ENCODE measurements at regions not wholly inside any gene's neighbourhood (a gene's known extent, or its start where the extent isn't known, plus 50 kb on each side); places are given as distances from the start of the nearest gene placed in this dataset.

DNA sequence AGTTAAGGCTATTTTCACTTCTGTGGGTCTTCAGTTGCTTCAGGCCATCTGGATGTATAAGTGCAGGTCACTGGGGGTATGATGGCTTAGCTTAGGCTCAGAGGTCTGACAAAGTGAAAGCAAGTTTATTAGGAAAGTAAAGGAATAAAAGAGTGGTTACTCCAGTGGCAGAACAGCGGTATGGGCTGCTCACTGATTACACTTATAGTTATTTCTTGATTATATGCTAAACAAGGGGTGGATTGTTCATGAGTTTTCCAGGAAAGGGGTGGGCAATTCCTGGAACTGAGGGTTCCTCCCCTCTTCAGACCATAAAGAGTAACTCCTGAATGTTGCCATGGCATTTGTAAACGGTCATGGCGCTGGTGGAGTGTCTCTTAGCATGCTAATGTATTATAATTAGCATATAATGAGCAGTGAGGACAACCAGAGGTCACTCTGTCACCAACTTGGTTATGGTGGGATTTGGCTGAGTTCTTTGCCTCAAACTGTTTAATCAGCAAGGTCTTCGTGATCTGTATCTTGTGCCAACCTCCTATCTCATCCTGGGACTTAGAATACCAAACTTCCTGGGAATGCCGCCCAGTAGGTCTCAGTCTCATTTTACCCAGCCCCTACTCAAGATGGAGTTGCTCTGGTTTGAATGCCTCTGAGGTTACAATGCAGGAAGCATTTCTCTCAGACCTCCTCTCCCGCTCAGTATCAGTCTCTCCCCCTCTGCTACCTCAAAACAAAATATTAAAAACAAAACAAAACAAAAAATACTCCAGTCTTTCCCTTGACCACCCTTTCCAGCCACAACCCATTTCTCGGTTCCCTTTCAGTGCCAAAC is 71.3 kb upstream of the SLC22A11 start:
- TF ChIP-seq, protein P1, sequence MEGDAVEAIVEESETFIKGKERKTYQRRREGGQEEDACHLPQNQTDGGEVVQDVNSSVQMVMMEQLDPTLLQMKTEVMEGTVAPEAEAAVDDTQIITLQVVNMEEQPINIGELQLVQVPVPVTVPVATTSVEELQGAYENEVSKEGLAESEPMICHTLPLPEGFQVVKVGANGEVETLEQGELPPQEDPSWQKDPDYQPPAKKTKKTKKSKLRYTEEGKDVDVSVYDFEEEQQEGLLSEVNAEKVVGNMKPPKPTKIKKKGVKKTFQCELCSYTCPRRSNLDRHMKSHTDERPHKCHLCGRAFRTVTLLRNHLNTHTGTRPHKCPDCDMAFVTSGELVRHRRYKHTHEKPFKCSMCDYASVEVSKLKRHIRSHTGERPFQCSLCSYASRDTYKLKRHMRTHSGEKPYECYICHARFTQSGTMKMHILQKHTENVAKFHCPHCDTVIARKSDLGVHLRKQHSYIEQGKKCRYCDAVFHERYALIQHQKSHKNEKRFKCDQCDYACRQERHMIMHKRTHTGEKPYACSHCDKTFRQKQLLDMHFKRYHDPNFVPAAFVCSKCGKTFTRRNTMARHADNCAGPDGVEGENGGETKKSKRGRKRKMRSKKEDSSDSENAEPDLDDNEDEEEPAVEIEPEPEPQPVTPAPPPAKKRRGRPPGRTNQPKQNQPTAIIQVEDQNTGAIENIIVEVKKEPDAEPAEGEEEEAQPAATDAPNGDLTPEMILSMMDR (conservative IDR thresholded peaks at IDR 0.05): no peak
- no peak for TF ChIP-seq ZFX (IDR thresholded peaks at IDR 0.05)
